Activated T-helper 2 cell treated with anti-CD3 and anti-CD28 coated beads, Interferon-gamma antibody, Interleukin-2, Interleukin-4, amounts not matched to agents 10 μg/mL and 5 μg/mL and 100 μg/mL, durations not matched to agents 14 hours and 24 hours and 36 hours (primary cell): ENCODE measurements at regions not wholly inside any gene's neighbourhood (a gene's known extent, or its start where the extent isn't known, plus 50 kb on each side); places are given as distances from the start of the nearest gene placed in this dataset.
"Not testable (repeated sequence)": the region's sequence is repeated elsewhere in the genome, so short reads cannot be mapped to it uniquely, and the experiment has no call there.

ENCODE experiments used
- DNase-seq: peaks from one replicate; pipeline ENCODE4 v3.0.0; 2021; ENCODE audit warnings: low spot score
- H3K27ac Mint-ChIP-seq: one replicate; pipeline ENCODE4 v1.8.0; 2021; ENCODE audit warnings: mixed read lengths
- H3K27me3 Mint-ChIP-seq: one replicate; pipeline ENCODE4 v1.8.0; 2021; ENCODE audit warnings: low read depth, mixed read lengths
- H3K36me3 Mint-ChIP-seq: one replicate; pipeline ENCODE4 v1.8.0; 2021; ENCODE audit warnings: low read depth, mixed read lengths
- H3K4me1 Mint-ChIP-seq: one replicate; pipeline ENCODE4 v1.8.0; 2021; ENCODE audit warnings: low read depth, mixed read lengths
- H3K4me3 Mint-ChIP-seq: one replicate; pipeline ENCODE4 v1.8.0; 2021; ENCODE audit warnings: low read depth, mild to moderate bottlenecking, moderate library complexity, mixed read lengths
- H3K9me3 Mint-ChIP-seq: one replicate; pipeline ENCODE4 v1.8.0; 2021; ENCODE audit warnings: mixed read lengths
- intact Hi-C: fragments of 100-400 bp; cut with micrococcal nuclease; formaldehyde crosslinking; loops from one replicate; pipeline ENCODE4 v1.15.1; 2023

DNA sequence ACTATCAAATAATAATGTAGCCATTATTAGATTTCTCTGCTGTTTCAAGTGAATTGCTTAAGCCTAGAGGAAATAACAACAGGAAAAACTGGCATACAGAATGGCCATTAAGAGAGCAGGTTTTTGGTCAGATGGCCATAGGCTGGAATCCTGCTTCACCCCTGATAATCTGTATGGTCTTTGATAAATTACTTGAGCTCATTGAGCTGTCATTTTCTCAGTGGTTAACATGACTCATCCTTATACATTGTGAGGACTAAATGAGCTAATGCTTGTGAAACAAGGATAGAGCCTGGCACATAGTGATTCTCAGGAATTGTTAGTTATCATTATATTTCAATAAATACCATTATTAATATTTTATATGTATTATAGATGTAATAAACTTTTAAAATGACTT lies 516.5 kb downstream of the KIF4B start:
- no peak for DNase-seq
- Mint-ChIP-seq H3K4me3 (no peak overlapping the region), H3K27ac (no peak overlapping the region), H3K9me3 (no peaks in the 10 kb centered on the region), H3K36me3 (no peaks in the 10 kb centered on the region), H3K4me1 (no peaks in the 10 kb centered on the region), H3K27me3 (no peaks in the 10 kb centered on the region)
- intact Hi-C loops = no loop called here

DNA sequence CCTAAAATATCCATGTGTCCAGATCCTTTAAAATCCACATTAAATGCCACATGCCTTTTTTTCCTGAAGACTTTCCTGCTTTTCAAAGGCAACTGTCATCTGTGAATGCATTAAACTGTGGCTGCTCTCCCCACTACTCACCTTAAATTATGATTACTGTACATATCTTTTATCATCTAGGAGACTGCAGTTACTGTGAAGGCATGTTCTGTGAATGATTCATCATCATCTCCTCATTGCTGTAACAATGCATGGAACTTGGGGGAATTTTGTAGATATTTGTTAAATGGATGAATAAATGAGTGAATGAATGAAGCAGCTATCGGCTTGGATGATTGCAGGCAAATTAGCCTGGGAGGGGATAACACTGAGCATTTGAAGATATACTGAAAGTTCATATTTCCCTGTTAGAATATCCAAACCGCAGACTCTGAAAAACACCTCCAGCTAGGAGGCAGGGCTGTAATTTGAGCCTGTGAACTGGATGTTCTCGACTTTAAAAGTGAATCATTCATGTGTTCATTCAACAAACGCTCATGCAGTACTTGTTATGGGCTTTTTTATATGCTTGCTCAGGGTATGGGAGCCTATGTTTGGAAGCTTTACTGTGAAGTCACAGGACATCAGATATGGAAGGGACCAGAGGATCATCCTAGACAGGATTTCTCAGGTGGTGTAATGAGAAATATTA lies 519.2 kb downstream of the KIF4B start:
- Mint-ChIP-seq H3K36me3 (no peaks in the 10 kb centered on the region), H3K9me3 (no peaks in the 10 kb centered on the region), H3K4me1 (no peaks in the 10 kb centered on the region), H3K27ac (no peak overlapping the region), H3K4me3 (no peak overlapping the region), H3K27me3 (no peaks in the 10 kb centered on the region)
- intact Hi-C loops = no loop called here
- no peak for DNase-seq

DNA sequence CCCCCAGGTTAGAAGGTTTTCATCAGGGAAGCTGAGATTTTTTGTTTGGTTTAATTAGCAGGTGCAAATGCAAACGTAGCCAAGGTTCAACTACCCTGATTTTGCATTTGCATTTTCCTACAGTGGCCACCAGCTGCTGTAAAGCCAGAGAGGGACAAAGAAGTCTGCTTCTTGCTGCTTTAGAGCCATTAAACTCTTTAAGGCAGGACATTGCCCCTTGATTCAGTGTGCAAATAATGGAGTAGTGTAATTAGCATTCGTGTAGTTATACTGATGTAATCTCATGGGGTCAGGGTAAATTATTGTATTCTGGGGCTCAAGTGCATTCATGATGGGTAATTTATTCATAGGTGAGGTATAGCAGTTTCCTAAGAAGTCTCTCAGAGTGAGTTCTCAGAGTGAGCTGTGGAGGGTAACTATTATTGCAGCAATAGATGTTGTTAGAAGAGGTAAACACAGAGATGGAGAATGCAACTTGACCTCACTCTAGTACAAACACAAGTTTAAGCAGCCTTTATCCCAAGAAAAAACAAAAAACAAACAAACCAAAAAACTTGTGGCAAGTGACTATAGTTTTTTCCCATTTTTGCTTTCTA lies 526.5 kb downstream of the KIF4B start:
- Mint-ChIP-seq H3K27me3 (no peaks in the 10 kb centered on the region), H3K4me1 (no peaks in the 10 kb centered on the region), H3K27ac (no peak overlapping the region), H3K4me3 (no peak overlapping the region), H3K36me3 (no peaks in the 10 kb centered on the region), H3K9me3 (no peaks in the 10 kb centered on the region)
- intact Hi-C loops = no loop called here
- no peak for DNase-seq

DNA sequence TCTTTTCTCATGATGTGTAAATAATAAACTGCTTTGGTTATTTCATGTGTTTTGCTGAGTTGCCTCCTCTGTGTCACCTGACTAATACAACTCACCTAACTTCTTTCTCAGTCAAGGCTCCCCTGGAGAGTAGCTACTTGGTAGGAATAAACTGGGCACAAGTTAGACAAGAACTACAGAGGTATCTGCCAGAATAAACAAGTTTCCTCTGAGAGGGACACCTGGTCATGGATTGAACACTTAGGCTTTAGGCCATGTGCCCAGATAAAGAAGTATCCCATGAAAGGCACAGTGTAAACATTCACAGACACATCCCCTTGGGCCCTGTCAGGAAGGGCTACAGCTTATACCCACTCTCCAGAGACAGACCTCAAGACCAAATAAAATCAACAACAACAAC lies 532.5 kb downstream of the KIF4B start:
- intact Hi-C loops = no loop called here
- H3K27me3 Mint-ChIP-seq = no peaks in the 10 kb centered on the region
- H3K4me3 Mint-ChIP-seq = no peak overlapping the region
- no peaks in the 10 kb centered on the region for H3K36me3 Mint-ChIP-seq
- DNase-seq = no peak
- no peaks in the 10 kb centered on the region for H3K4me1 Mint-ChIP-seq
- H3K27ac Mint-ChIP-seq = no peak overlapping the region
- H3K9me3 Mint-ChIP-seq = peaks cover 8% of the 10 kb centered on the region

DNA sequence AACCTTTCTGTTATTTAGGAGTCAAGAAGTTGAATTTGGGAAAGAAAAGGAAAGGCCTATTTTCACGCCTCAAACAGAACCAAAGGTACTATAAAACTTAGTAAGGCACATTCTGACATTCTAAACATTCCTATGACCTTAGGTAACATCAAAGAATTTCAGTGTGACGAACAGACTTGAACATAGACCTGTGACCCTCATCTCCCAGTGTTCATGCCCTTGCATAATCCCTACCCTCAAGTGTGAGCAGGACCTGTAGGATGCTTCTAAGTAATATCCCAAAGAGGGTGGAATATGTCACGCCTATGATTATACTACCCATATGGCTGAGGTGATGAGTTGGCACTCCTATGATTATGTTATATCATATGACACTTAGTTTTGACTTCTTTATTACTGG lies 540.9 kb downstream of the KIF4B start:
- Mint-ChIP-seq H3K4me1 (no peaks in the 10 kb centered on the region), H3K9me3 (peaks cover 8% of the 10 kb centered on the region), H3K27ac (no peak overlapping the region), H3K27me3 (no peaks in the 10 kb centered on the region), H3K4me3 (no peak overlapping the region), H3K36me3 (no peaks in the 10 kb centered on the region)
- intact Hi-C loops = no loop called here
- no peak for DNase-seq

DNA sequence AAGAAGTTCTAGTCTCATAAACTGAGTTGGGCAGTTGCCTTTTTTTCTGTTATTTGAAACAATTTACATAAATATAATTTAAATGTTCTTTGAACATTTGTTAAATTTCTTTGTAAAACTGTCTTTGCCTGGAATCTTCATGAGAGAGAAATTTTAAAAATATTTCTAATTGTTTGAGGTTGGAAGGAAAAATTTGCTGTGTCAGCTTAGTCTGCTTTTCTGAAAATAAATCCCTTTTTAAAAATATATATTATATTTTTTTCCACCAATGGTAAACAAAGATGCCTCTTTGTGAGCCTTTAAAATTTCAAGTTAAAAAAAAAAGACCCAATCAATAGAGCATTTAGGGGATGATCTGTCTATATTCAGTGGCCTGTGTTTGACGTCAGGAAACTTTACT lies 542.7 kb downstream of the KIF4B start:
- no peaks in the 10 kb centered on the region for H3K27me3 Mint-ChIP-seq
- no peak overlapping the region for H3K4me3 Mint-ChIP-seq
- H3K9me3 Mint-ChIP-seq = no peaks in the 10 kb centered on the region
- intact Hi-C loops = no loop called here
- no peaks in the 10 kb centered on the region for H3K36me3 Mint-ChIP-seq
- H3K27ac Mint-ChIP-seq = no peak overlapping the region
- H3K4me1 Mint-ChIP-seq = no peaks in the 10 kb centered on the region
- DNase-seq = no peak

DNA sequence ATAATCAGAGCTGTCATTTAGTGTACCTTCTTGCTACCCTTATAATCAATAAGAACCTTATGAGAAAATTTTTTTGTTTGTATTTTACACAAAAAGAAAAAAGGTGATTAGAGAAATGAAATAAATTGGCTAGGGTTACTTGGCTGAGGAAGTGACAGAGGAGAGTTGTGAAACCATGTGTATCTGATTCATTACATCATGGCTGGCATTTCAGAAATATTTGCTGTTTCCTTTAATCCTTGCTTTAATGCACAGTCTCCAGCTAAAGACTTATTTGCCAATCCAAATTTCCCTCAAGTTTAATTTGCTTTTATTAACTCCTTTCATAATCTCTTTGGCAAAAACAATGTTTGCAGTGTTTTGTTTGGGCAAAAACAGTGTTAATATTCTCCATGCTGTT lies 543.1 kb downstream of the KIF4B start:
- H3K4me1 Mint-ChIP-seq = no peaks in the 10 kb centered on the region
- H3K27ac Mint-ChIP-seq = no peak overlapping the region
- H3K27me3 Mint-ChIP-seq = no peaks in the 10 kb centered on the region
- no peaks in the 10 kb centered on the region for H3K9me3 Mint-ChIP-seq
- no peak overlapping the region for H3K4me3 Mint-ChIP-seq
- intact Hi-C loops = no loop called here
- no peak for DNase-seq
- no peaks in the 10 kb centered on the region for H3K36me3 Mint-ChIP-seq

DNA sequence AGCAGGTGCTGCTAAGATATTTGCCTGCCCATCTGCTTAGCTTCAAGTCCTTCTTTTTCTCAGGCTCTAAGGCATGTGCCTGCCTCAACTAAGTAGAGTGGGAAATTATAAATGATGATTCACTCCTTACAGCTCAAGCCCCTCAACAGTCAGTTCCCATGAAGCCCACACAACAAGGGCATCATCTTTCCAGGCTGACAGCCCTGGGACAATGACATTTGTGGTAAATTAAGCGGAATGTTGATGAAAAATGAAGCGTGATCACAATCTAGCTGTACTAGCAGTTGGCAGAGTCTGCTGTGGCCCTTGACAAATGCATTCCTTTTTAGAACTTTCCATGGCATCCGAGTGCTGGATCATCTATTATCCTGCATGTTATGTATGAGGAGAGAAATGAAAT lies 548.6 kb downstream of the KIF4B start:
- no peak overlapping the region for H3K27ac Mint-ChIP-seq
- H3K4me3 Mint-ChIP-seq = no peak overlapping the region
- H3K36me3 Mint-ChIP-seq = no peaks in the 10 kb centered on the region
- H3K4me1 Mint-ChIP-seq = no peaks in the 10 kb centered on the region
- intact Hi-C loops = no loop called here
- H3K9me3 Mint-ChIP-seq = no peaks in the 10 kb centered on the region
- no peaks in the 10 kb centered on the region for H3K27me3 Mint-ChIP-seq
- no peak for DNase-seq

DNA sequence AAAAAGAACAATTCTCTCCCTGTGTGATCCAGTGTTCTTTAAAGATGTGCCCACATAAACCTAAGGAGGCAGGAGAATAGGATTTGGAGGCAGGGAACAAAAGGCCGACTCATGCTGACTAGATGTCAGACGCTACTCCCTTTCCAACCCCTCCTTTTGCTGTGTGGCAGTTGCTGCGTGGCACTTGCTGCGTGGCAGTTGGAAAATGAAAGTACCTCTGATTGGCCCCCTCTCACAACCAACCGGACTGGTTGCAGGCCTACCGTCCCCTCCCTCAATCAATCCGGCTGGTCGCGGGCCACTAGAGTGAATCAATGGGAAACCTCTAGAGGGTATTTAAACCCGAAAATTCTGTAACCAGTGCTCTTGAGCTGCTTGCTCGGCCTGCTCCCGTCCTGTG lies 551.0 kb downstream of the KIF4B start:
- no peaks in the 10 kb centered on the region for H3K27me3 Mint-ChIP-seq
- H3K4me3 Mint-ChIP-seq = no peak overlapping the region
- DNase-seq = no peak
- H3K27ac Mint-ChIP-seq = no peak overlapping the region
- intact Hi-C loops = no loop called here
- H3K9me3 Mint-ChIP-seq = no peaks in the 10 kb centered on the region
- H3K4me1 Mint-ChIP-seq = no peaks in the 10 kb centered on the region
- no peaks in the 10 kb centered on the region for H3K36me3 Mint-ChIP-seq

DNA sequence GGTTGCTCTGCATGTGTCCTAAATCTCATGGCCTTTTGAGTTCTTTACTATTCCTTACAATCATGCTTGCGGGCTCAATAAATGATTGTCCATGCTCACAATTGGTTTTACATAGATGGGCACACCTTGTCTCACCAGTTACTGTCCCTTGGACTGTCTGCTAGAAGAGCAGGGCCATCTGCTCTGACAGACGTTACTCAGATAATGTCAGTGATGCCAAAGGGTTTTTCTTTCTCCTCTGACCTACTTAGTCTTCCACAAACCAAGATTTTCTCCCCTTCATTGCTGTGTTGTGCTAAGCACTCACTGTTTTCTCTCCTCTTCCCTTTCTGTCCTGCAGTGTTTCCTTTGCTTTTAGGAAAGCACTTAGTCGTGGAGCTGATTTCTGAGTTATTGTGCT lies 562.3 kb downstream of the KIF4B start:
- no peak for DNase-seq
- H3K36me3 Mint-ChIP-seq = no peaks in the 10 kb centered on the region
- intact Hi-C loops = no loop called here
- H3K9me3 Mint-ChIP-seq = peaks cover 8% of the 10 kb centered on the region
- H3K27me3 Mint-ChIP-seq = no peaks in the 10 kb centered on the region
- H3K4me3 Mint-ChIP-seq = no peak overlapping the region
- no peaks in the 10 kb centered on the region for H3K4me1 Mint-ChIP-seq
- no peak overlapping the region for H3K27ac Mint-ChIP-seq

DNA sequence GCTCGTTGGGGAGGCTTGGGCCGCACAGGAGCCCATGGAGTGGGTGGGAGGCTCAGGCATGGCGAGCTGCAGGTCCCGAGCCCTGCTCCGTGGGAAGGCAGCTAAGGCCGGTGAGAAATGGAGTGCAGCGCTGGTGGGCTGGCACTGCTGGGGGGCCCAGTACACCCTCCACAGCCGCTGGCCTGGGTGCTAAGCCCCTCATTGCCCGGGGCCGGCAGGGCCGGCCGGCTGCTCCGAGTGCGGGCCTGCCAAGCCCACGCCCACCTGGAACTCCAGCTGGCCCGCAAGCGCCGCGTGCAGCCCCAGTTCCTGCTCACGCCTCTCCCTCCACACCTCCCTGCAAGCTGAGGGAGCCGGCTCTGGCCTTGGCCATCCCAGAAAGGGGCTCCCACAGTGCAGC lies 573.3 kb downstream of the KIF4B start:
- H3K4me1 Mint-ChIP-seq, DNase-seq, H3K27me3 Mint-ChIP-seq, H3K4me3 Mint-ChIP-seq, H3K9me3 Mint-ChIP-seq, H3K27ac Mint-ChIP-seq, H3K36me3 Mint-ChIP-seq, intact Hi-C loops: not testable (repeated sequence)

DNA sequence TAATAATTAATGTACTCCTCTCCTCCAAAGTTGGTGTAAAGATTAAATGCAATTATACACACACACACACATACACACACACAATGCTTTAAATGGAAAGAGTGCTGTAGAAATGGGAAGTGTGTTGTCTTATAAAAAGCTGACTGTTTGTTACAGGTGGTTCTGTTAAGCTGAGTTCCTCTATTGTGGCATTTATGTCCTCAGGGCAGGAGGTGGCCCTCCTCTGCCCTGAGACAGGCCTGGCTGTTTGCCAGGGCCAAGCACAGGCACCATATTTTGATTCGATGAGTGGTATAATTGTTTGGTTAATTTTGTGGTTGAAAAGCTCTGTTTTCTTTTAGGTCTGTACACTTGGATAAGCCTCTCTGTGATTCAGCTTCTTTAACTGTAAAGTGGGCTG lies 573.9 kb downstream of the KIF4B start:
- no peaks in the 10 kb centered on the region for H3K36me3 Mint-ChIP-seq
- H3K27ac Mint-ChIP-seq = no peak overlapping the region
- no peaks in the 10 kb centered on the region for H3K27me3 Mint-ChIP-seq
- no peaks in the 10 kb centered on the region for H3K9me3 Mint-ChIP-seq
- no peak overlapping the region for H3K4me3 Mint-ChIP-seq
- no peaks in the 10 kb centered on the region for H3K4me1 Mint-ChIP-seq
- DNase-seq = no peak
- intact Hi-C loops = no loop called here

DNA sequence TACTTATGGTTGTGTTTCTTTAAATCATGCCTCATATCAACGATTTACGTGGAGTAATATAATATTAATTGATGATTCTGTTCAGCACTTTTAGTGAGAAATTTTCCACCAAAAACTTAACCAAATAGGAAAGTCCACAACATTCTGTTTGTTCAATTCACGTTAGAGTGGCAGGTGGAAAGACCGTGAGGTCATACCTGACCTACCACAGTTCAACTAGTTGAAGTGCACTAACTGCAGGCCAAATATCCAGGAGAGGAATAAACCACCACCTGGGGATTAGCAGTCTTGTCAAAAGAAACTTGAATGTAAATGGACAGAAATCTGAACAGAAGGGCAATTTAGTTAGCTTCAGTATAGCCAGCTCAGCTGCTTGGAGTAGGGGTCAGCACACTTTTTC lies 577.7 kb downstream of the KIF4B start:
- H3K4me3 Mint-ChIP-seq = no peak overlapping the region
- no peaks in the 10 kb centered on the region for H3K36me3 Mint-ChIP-seq
- no peaks in the 10 kb centered on the region for H3K9me3 Mint-ChIP-seq
- H3K4me1 Mint-ChIP-seq = no peaks in the 10 kb centered on the region
- no peak overlapping the region for H3K27ac Mint-ChIP-seq
- intact Hi-C loops = no loop called here
- no peak for DNase-seq
- no peaks in the 10 kb centered on the region for H3K27me3 Mint-ChIP-seq

DNA sequence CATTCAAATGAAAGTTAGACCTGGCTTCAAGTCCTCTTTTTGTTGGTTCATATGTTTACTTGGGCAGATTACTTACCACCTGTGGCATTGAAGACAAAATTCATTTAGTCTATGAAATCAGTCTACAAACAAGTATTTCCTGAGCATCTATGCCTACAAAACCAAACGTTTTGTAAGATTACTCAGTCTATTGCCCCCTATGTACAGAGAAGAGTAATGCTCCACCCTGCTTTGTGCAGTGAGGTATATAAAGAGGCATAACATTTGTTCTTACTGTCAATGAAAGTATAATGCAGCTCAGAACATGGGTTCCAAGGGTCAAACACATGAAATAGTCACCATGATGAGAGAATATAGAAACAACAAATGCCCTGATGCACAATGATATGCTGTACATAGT lies 580.7 kb downstream of the KIF4B start:
- Mint-ChIP-seq H3K36me3 (no peaks in the 10 kb centered on the region), H3K9me3 (no peaks in the 10 kb centered on the region), H3K27ac (no peak overlapping the region), H3K27me3 (no peaks in the 10 kb centered on the region), H3K4me3 (no peak overlapping the region), H3K4me1 (no peaks in the 10 kb centered on the region)
- intact Hi-C loops = no loop called here
- no peak for DNase-seq
